Urothelium cell line (cell line): ENCODE measurements at regions not wholly inside any gene's neighbourhood (a gene's known extent, or its start where the extent isn't known, plus 50 kb on each side); places are given as distances from the start of the nearest gene placed in this dataset.

Experiments
- DNase-seq: peaks from one replicate; pipeline ENCODE4 v3.0.0; 2011; ENCODE audit warnings: low spot score, mixed read lengths
- FAIRE-seq: peaks from 2 replicates; lab custom pipeline; 2011; peaks lifted over from hg19 to GRCh38; lab: Jason Lieb, UNC

DNA sequence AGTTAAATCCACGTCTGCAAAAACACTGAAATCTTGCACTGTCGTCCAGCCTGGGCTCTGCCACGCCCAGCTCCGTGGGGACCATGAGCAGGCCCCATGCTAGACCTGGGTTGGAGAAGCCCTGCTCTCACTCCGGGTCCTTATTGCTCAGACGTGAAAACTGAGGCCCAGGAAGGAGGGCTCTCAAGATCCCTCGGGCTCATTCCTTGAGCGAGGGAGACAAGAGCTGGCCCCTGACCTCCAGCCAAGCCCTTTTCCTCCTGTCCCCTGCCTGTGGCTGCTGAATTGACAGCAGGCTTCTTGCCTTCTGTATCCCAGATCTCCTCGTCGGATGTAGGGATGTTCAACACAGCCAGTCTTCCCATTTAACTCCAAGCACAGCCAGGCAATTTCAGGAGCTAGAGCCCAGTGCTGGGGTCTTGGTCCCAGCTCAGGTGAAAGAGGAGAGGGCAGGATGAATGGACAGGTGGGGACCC lies 109.5 kb downstream of the CPZ start:
- FAIRE-seq (no peak), DNase-seq (no peak)

DNA sequence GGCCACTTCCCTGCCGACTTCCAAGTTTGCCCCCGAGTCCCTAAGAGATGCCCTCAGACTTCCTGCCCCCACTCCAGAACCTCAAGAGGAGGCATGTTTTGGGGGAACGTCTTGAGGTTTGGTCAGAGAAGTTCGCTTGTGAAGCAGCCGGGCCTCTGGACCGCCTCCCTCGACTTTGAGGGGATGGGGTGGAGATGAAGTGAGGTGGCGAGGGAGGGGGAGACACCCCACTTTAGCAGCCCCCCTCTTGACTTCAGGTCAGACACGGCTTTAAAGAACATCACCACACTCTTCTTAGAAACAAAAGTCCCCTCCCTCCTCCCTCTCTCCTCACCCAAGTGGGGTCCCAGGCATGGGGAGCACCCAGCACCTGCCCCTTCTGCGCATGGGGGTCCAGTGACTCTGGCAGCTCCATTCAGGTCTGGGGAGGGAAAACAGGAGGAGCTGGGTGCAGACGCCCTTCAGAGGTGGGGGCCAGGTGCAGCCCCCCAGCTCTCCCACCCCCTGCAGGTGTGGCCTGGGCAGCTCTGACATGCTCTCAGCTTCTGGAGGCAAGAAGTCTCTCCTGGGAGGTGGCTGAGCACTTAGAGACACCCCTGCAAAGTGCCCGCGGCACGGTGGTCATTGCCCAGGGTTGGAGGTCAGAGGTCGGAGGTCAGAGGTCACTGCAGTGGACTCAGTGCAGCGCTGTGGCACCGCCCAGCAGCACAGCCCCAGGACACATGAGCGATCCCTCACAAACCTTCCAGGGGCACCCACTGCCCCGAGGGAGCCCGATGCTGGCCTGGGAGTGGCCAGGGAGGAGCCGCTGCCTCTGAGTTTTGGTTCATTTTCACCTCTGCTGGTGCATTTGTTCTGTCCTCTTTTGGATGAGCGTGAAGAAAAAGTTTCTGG lies 108.8 kb downstream of the CPZ start:
- FAIRE-seq (no peak), DNase-seq (no peak)

DNA sequence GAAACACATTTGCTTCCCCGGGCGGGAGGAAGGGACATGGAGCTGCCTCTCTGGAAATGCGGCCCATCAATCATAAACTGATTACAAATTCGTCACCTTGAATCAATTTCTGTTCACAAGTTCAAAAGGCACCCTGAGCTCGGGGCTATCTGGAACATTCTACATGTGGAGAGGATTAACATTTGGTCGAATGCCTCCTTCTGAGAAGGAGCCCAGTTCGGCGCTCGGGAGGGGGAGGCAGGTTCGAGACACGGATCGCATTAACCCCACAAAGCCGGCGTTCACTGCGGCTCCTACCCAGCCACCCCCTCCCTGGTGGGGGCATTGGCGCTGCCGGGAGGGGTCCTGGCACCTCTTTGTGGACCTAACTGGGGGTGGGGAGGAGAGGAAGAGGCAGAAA lies 108.0 kb downstream of the CPZ start:
- FAIRE-seq, result no peak
- no peak for DNase-seq

DNA sequence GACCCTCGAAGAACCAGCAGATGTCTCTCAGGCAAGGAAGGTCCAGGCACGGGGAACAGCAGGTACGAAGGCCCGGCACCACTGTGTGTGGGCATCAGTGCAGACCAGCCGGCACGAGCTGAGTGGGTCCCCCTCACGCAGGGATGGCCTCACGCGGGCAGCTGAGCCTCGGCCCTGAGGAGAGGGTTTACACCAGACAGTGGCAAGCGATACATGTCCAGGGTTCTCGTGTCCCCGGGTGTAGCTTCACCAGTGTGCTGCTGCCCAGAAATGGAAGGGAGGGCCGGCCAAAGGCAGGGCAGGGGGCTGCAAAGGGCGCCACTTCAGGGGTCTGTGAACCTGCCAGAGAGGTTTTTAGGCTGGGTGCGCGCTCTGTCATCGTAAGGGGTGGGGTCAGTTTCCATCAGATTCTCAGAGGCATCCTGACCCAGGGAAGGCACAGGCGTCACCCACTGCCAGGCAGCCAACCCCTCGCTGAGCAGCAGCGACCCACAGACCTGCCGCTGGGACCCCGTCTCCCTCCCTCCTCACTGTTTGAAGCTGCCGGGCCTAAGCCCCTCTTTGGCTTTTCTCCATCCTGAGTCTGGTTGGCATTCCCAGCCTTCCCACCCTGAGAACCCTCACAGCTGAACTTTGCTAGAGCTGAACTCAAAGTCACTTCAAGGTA lies 107.0 kb downstream of the CPZ start:
- no peak for FAIRE-seq
- DNase-seq, result no peak

DNA sequence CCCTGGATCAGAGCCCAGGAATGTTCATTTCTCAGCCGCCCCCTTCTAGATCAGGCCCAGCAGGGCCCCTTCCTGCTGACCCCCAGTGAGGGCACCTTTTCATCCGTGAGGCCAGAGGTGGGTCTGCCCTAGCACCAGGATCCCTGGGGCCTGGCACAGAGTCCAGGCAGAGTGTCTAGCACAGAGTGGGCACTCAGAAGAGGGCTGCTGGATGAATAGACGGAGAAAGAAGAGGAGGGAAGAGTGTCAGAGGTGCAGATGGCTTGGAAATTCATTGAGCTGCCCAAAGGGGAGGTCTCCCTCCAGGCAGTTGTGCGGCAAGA lies 106.5 kb downstream of the CPZ start:
- DNase-seq, result no peak
- FAIRE-seq, result no peak

DNA sequence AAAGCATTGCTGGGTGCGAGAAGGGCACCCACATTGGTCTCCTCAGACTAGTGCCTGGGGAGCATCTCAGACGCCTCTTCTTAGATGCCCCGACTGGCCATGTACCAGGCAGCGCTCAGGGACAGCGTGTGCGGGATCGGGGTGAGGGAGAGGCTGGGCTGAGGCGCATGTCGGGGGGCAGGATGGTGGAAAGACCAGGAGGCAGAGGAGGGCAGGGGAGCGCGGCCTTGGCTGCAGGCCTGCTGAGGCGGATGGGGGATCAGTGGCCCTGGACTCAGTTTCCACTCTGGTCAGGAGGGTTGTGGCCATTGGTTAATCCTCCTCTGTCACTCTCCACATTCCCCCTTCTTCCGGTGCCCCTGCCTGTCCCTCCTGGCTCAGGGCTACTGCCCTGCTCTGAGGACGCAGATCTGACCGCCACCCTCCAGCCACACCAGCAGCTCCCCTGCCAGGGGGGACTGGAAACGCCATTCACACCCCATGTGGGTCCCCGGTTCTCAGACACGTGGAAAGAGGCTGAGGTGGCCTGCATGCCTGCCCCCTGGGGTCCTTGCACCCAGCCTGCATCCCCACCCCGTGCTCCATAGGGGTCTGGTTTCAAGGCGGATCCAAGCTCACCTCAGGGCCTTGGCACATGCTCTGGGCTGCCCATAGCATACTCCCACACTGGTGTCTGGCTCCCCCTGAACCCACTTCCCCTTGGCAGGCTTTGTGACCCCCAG lies 105.9 kb downstream of the CPZ start:
- no peak for DNase-seq

DNA sequence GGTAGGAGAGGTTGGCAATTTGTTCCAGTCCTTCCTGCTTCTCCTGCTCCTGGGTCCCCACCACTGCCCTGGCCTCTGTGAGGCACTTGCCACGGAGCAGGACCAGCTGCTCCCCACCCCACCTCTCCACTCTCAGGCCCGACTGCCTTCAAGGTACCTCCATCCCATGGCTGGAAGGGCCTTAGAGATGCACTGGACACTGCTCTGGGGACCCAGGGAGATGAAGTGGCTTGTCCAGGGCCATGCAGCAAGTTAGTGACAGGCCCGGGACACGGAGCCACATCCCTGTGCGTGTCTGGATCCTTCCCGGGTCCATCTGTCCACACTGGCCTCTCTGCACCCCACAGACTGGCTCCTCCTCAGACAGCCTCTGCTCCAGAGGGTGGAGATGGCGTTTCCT lies 105.3 kb downstream of the CPZ start:
- no peak for DNase-seq
- no peak for FAIRE-seq

More for the DNA sequence above, 105.9 kb downstream of the CPZ start:
- no peak for FAIRE-seq

DNA sequence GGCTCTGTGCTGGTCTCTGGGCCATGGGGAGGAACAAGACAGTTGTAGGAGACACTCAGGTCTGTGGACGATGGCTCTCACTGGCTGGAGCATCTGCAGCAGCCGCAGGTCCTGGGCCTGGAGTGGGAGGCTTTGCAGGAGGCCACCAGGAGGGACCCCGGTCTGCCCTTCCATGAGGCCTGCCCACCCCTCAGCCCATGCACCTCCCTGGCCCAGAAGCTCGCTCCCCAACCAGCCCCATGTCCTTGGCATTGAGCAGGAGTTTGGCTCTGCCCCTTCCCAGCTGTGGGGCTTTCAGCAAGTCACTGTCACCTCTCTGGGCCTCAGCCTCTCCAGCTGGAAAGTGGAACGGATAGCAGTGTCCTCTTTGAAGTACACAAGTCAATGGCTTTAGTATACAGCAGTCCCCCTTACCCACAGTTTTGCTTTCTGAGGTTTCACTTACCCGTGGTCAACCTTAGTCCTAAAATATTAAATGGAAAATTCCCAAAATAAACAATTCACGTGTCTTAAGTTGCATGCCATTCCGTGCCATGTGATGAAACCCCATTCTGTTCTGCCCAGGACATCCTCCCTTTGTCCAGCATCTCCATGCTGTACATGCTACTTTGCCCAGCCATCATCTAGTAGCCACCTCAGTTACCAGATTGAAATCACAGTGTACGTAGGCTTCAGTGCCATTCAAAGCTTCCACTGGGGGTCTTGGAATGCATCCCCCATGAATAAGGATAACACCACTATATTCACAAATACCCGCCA lies 104.0 kb downstream of the CPZ start:
- DNase-seq, result no peak
- no peak for FAIRE-seq

DNA sequence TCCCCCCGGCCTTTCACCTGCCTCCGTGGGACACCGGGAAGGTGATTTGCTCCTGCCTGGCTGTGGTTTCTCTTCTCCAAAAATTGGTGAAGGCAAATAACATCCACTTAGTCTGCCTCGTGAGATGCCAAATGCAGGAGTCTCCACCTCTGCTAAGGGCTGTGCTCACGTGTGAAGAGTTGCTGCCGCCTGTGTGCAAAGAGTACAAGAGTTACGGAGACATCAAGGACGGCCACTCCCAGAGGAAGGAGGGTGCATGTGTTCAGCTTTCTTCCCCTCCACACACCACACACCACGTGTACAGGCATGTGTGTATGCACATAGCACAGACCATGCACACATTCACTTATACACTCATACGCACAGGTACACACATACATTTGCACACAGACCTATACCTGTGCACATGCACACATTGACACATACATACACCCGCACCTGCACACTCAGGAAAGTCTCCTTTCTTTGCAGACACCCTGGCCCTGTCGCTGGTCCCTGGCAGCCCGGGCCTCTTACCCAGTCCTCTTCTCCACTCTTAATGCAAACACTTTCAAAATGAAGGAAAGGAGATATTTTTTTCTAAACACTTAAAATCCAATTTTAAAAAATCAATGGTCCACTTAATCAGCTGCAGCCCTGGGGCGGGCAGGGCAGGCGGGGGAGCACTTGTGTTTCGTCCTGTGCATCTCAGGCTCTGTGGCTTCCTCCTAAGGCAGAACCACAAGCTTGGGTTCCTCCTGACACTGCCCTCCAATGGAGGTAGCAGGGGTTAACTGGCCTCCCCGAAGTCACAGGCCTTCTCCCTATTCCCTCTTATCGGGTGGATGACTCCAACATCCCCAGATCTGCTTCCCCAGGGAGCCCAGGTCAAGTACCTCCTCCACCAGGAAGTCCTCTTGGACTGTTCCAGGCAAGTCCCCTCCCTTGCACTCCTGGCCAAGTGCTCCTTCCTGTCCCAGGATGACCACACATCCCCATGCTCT lies 103.0 kb downstream of the CPZ start:
- no peak for DNase-seq
- FAIRE-seq, result no peak

DNA sequence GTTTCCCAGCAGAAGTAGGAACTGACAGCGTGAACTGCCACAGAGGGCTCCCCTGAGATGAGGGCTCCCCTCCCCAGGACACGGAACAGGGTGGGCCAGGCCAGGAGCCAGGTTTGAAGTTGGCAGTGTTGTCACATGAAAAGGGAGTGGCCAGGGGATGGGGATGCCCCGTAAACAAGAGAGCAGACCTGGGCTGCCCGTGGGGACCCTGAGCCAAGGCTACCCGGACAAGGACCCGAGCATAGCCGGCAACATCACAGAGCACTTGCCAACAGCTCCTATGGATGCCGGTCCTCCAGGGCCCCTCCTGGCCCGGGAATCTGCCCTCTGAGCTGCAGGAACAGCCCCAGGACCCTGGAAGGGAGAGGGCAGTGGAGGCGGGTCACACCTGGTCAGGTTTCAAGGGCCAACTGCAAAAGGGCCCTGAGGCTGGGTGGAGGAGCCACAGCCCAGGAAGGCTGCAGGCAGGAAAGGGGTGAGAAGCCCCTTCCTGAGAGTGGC lies 102.1 kb downstream of the CPZ start:
- no peak for DNase-seq
- no peak for FAIRE-seq

DNA sequence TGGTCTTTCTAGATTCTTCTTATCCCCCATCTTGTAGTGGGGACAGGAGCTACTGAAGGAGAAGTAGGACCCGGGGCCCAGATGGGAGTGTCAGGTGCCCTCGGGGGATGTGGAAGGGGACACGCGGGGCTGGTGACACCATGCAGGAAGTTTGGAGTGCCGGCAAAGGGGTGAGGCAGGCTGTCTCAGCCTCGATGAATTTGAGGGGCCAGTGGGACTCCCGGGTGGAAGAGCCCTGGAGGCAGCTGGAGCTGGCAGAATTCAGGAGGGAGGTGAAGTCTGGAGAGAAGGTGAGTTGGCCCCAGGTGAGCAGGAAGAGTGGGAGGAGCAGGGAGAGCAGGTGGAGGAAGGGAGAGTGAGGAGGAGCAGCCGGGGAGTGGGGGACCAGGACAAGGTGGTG lies 101.7 kb downstream of the CPZ start:
- DNase-seq, result no peak

DNA sequence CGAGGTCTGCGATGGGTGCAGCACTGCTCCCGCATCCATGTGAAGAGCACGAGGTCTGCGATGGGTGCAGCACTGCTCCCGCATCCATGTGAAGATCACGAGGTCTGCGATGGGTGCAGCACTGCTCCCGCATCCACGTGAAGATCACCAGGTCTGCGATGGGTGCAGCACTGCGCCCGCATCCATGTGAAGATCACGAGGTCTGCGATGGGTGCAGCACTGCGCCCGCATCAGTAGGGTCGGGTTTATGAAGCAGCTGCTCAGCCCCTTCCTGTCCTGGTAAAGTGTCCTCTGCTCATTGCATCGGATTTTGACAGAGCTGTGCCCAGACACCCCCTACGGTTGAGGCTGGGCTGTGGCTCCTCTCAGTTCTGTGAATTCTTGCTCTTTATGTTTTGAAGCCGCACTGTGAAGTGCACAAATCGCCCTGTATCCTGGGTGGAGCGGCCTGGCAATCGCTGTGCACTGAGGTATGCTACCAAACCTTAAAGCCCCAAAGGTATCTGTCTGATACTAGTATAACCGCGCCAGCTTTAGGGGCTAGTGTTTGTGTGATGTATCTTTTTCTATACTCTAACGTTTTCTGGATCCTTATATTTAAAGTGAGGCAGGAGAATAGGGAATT lies 98.7 kb downstream of the CPZ start:
- FAIRE-seq, result no peak
- DNase-seq, result no peak

More for the DNA sequence above, 101.7 kb downstream of the CPZ start:
- FAIRE-seq, result no peak

DNA sequence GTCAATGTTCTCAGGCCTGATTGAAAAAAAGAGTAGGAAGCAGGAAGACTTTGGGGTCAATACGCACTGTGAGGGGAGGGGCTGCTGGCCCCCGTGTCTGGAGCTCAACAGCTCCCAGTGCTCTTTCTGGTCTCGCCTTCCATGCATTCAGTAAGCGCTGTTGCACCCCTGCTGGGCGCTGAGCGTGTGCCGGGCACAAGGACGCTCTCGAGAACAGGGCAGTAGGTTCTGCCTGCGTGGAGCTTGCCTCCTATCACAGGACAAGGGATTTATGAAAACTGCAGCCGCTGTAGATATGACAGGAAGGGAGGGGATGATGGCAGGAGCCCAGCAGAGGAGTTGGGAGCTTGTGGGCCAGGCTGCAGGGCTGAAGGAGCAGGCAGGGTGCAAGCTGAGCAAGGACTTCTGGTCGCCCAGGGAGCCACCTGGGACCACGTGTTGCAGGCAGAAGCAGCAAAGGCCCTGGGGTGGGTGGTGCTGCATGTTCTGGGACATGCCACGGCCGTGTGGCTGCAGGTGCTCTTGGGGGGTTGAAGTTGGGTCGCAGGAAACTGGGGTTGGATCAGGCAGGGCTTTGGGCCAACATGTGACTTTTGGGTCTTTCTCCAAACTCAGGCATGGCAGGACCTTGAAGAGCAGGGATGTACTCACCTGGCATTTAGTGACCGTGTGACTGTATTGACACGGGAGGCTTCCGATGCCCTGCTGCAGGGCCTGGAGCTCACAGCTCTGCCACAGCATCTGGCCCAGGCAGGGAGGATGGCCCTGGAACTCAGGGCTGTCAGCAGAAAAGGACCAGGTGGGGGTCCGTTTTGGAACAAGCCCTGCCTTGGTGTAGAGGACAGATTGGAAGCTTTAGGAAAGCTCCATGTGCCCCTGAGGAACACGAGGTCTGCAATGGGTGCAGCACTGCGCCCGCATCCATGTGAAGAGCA lies 97.9 kb downstream of the CPZ start:
- FAIRE-seq, result no peak
- no peak for DNase-seq

DNA sequence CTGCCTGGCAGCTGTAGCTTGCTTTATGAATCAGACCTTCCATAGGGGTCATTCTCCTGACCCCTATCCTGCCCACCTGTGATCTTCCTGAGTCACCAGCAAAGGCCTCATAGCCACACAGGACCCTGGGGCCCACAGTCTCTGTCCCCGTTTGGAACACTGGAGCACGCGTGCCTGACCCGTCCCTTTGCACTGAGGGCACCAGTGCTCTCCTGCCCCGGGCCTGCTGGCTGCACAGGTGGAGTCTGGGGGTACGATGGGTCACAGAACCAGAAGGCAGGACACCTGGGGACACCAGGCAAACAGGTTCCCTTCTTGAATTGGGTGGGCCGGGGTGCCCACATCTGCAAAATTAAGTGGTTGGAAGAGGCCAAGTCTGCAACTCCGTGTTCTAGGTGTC lies 97.2 kb downstream of the CPZ start:
- no peak for FAIRE-seq
- DNase-seq, result no peak

DNA sequence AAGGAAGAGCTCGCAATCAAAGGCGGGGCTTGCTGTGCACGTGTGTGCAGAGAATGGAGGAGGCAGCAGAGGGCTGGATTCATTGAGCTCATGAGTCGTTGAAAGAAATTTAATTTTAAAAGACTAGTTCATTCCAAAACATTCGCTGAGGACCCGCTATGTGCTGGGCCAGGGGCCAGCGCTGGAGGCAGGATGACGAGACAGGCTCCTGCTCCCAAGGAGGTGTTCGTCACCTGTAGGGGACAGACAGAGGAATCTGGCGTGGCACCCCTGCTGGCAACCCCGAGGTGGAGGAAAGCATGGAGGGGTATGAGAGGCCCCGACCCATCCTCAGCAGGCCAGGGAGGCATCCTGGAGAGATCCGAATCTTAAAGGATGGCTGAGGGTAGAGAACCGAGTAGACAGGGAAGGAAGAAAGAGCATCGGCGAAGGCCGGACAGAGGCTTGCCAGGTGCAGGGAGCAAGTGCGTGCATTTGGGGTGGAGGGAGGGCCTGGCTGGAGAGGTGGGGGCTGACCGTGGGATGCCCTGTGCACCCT lies 96.4 kb downstream of the CPZ start:
- DNase-seq, result no peak
- no peak for FAIRE-seq

DNA sequence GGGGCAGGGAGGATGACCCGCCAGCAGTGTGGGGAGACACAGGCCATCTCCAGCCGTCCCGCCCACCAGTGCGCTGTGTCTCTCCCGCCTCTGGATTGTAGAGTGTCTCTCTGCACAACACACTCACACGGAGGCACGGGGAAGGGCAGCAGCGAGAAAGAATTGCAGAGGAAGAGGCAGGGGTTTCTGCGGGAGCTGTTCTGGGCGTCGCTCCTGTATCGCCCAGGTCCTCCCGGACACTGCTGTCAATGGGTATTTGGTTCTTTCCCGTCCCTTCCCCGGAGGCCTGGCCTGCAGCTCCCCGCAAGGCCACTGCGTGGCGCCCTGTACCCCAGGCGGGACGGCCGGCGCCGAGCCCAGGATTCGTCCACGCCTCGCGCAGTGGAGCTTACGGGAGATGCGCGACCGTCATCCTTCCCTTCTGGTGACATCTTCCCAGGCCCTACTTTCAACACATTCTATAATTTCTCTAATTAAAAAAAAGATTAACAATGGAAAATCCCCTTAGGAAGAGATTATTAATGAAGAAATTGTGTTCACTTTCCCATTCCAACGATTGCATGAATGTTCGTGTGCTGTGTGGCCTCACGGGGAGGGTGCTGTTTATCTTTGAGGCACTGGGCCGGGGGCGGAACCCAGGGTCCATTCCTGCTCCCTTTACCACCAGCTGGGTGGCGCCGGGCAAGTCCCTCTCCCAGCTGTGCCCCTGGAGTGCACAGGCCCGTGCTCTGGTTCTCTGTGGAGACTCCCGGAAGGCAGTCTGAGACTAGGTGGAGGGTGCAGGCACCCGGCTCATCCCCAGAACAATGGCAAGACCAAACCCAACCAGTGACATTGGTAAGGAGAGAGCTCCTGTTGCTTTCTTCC lies 95.7 kb downstream of the CPZ start:
- DNase-seq (peak; percentile 55), FAIRE-seq (no peak)

DNA sequence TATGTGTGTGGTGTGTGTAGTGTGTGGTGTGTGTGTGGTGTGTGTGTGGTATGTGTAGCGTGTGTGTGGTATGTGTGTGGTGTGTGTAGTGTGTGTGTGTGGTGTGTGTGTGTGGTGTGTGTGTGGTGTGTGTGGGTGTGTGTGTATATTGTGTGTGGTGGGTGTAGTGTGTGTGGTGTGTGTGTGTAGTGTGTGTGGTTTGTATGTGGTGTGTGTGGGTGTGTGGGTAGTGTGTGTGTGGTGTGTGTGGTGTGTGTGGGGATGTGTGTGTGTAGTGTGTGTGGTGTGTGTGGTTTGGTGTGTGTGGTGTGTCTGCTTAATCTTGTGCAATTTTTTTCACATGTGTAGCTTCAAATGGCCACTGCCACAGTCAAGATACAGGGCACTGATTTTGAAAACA lies 94.5 kb downstream of the CPZ start:
- FAIRE-seq (peak; percentile 99), DNase-seq (no peak)
